Esophagus muscularis mucosa (tissue), 3 donors: ENCODE measurements at regions not wholly inside any gene's neighbourhood (a gene's known extent, or its start where the extent isn't known, plus 50 kb on each side); places are given as distances from the start of the nearest gene placed in this dataset.

Experiments
- POLR2A ChIP-seq: fragments of 450-650 bp; IDR thresholded peaks from one replicate; pipeline ENCODE4 v1.6.1; 2017; ENCODE audit warnings: antibody characterized with exemption, moderate library complexity, mild to moderate bottlenecking, low read depth
- TF ChIP-seq, protein P1 (sequence below), 3 experiments: fragments of 200-600 bp in 2 of 3; fragments of 450-650 bp in 1 of 3; sonication (generic) in 2 of 3; IDR thresholded peaks; one replicate each; pipeline ENCODE4 v1.5.1; 2017 to 2019; ENCODE audit warnings: antibody characterized with exemption in 3 of 3, mild to moderate bottlenecking in 2 of 3, moderate library complexity in 1 of 3

DNA sequence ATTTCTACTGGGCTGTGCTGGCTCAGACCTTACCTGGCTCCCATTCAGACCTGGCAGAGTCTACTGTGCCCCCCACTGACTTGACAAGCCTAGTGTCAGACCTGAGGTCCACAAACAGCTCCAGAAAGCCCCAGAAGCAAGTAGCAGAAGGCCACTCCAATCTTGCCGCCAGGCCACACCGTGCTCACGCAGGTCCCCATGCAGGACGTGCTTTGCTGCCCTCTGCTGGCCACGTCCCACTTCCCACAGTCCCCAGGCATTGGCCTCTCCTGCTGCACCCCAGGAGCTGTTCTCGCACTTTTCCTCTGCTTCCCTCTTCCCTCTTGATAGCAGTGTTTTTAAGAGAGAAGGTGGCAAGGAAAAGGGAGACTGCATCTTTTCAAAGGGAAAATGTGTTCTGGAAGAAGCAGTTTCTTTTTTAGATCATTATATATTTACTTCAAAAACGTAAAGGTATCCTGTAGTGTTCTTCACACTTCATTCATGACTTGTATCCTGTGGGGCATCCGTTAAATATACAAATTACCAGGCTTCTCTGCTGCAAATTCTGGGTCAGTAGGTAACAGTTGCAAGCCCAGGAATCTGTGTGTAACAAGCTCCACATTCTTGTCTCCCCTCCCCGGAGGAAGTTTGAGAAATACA is 81.4 kb upstream of the PAPOLG start:
- TF ChIP-seq, protein P1, sequence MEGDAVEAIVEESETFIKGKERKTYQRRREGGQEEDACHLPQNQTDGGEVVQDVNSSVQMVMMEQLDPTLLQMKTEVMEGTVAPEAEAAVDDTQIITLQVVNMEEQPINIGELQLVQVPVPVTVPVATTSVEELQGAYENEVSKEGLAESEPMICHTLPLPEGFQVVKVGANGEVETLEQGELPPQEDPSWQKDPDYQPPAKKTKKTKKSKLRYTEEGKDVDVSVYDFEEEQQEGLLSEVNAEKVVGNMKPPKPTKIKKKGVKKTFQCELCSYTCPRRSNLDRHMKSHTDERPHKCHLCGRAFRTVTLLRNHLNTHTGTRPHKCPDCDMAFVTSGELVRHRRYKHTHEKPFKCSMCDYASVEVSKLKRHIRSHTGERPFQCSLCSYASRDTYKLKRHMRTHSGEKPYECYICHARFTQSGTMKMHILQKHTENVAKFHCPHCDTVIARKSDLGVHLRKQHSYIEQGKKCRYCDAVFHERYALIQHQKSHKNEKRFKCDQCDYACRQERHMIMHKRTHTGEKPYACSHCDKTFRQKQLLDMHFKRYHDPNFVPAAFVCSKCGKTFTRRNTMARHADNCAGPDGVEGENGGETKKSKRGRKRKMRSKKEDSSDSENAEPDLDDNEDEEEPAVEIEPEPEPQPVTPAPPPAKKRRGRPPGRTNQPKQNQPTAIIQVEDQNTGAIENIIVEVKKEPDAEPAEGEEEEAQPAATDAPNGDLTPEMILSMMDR (IDR thresholded peaks at IDR 0.05) = peak; percentile 63 to 95 (median 77)
- no peak for TF ChIP-seq POLR2A
